ENCODE measurements at regions not wholly inside any gene's neighbourhood (a gene's known extent, or its start where the extent isn't known, plus 50 kb on each side); places are given as distances from the start of the nearest gene placed in this dataset.

DNA sequence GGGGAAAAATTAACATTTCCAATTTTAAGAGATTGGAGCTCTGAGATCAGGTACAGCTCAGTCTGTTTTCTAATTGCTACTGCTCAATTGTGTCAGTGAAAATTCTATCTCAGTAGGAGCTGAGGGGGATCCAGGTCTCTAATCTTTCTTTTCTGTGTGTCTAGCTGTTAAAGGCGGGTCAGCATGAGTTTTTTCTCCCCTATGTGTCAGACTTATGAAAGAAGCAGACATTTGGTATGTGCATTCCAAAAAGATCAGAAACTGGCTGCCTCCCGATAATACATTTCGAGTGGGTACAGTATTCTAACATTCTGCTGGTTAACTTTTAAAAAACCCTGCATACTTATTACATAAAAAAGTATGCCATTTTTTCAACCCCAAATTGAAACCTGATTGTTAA is 72.4 kb downstream of the PCDH7 start:
- TF ChIP-seq, protein P1, sequence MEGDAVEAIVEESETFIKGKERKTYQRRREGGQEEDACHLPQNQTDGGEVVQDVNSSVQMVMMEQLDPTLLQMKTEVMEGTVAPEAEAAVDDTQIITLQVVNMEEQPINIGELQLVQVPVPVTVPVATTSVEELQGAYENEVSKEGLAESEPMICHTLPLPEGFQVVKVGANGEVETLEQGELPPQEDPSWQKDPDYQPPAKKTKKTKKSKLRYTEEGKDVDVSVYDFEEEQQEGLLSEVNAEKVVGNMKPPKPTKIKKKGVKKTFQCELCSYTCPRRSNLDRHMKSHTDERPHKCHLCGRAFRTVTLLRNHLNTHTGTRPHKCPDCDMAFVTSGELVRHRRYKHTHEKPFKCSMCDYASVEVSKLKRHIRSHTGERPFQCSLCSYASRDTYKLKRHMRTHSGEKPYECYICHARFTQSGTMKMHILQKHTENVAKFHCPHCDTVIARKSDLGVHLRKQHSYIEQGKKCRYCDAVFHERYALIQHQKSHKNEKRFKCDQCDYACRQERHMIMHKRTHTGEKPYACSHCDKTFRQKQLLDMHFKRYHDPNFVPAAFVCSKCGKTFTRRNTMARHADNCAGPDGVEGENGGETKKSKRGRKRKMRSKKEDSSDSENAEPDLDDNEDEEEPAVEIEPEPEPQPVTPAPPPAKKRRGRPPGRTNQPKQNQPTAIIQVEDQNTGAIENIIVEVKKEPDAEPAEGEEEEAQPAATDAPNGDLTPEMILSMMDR (IDR thresholded peaks at IDR 0.05; ENCODE audit: low read length), result no peak
- no peak for TF ChIP-seq EZH2 (IDR thresholded peaks at IDR 0.05; ENCODE audit: borderline replicate concordance, low read length)

Measured in OCI-LY1 (cell line).